Stimulated activated CD4-positive, alpha-beta T cell treated with anti-CD3 and anti-CD28 coated beads, Interleukin-4, amount 100 ng/mL, for 48 hours (primary cell): ENCODE measurements at regions not wholly inside any gene's neighbourhood (a gene's known extent, or its start where the extent isn't known, plus 50 kb on each side); places are given as distances from the start of the nearest gene placed in this dataset.
"Not testable (repeated sequence)": the region's sequence is repeated elsewhere in the genome, so short reads cannot be mapped to it uniquely, and the experiment has no call there.

Experiments
- DNase-seq, 2 donors: peaks; one replicate each; pipeline ENCODE4 v3.0.0-alpha.2; 2020; ENCODE audit warnings: low read depth in 2 of 2

DNA sequence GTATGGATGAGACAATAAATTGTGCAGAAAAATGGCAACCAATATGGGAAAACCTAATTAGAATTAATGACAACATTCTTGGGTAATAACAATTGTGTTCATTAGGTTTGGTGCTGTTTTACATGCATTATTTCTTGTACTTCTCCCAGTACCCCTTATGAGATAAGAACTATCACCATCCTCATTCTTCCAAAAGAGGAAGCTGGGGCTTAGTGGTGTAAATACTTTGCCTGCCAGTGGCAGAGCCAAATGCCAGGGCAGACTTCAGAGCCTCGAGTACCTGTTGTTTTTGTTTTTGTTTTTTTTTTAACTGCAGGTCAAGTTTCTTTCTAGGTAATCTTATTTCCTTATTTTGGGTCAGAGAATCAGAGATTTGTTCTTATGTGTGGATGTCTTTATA, 206.4 kb downstream of the RHOU start:
- no peak for DNase-seq

DNA sequence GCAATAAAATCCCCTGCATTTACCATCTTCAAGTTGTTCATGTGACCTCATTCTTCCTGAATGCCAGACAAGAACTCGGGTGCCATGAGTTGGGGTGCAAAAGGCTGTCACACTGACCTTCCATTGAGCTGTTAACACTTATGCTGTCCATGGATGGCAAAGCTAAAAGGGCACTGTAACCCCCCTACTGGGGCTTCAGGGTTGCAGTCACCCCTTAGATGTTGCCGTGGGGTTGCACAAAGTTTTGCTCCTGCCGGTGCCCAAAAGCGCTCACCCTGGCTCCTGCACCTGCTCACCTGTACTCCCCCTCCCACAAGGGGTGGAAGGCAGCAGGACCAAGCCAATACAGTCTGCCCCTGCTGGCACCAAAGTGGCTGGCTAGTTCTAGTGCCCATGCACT, 208.2 kb downstream of the RHOU start:
- no peak for DNase-seq

DNA sequence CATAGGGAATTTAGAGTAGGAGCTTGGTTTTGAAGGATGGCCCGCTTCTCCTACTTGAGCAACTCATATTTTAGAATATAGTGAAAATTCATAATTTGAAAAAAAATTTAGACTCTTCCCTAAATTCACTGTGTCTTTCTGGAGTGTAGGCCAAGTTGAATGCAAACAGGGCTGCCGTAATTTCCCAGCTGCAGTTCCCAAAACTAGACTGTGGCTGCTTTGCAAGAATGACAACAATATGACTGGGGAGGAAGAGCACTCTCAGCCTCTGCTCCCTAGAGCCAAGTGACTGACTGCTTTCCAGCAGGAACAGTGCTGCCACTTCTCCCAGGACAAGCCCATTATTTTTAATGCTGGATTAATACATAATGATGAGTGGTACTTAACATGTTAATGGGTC, 209.0 kb downstream of the RHOU start:
- no peak for DNase-seq

DNA sequence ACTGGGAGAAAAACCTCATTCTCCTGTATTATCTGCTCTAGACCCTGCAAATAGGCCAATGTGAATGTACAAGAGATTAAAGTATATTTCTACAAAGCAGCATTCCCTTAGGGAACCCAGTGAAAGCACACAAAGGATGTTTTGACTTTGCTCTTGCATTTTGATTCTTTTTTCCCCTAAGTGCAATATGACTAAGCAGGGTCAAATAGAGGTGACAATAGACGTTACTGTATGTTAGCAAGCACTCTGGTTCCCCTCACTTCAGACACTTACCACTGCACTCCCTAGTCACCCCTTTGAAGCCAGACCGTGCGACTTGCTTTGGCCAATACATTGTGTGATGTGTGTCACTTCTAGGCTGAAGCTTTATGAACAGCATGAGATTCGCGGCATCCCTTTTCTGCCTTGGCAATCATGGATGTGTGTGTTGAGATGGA, 209.7 kb downstream of the RHOU start:
- DNase-seq = no peak

DNA sequence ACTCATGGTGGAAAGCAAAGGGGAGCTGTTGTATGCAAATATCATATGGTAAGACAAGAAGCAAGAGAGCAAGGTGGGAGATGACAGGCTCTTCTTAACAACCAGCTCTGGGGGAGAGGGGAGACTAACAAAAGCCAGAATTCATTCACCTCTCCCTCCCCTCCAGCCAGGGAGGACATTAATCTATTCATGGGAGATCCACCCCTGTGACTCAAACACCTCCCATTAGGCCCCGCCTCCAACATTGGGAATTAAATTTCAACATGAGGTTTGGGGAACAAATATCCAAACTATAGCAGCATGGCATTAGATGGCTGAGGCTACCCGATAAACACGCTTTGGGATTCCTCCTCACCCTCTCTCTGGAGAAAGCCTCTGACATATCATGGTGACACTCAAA, 210.6 kb downstream of the RHOU start:
- no peak for DNase-seq

DNA sequence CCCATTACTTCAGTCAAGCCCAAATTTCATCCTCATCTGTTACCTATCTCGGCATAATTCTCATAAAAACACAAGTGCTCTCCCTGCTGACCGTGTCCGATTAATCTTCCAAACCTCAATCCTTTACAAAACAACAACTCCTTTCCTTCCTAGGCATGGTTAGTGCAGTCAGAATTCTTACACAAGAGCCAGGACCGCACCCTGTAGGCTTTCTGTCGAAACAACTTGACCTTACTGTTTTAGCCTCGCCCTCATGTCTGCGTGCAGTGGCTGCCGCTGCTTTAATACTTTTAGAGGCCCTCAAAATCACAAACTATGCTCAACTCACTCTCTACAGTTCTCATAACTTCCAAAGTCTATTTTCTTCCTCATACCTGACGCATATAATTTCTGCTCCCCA, 214.3 kb downstream of the RHOU start:
- not testable (repeated sequence) for DNase-seq

DNA sequence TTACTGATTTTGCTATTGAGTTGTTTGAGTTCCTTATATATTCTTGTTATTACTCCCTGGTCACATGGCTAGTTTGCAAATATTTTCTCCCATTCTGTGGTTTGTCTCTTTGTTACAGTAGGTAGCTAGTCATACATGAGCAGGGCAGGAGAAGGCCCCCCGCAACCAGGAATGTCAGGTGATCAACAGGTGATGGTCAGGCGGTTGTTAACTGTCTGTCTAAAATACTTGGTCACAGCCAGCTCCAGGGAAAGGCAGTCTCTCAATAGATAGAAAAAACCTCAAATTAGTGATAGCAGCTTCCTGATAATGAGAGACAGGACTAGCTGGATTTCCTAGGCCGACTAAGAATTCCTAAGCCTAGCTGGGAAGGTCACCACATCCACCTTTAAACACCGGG, 217.9 kb downstream of the RHOU start:
- DNase-seq = no peak

DNA sequence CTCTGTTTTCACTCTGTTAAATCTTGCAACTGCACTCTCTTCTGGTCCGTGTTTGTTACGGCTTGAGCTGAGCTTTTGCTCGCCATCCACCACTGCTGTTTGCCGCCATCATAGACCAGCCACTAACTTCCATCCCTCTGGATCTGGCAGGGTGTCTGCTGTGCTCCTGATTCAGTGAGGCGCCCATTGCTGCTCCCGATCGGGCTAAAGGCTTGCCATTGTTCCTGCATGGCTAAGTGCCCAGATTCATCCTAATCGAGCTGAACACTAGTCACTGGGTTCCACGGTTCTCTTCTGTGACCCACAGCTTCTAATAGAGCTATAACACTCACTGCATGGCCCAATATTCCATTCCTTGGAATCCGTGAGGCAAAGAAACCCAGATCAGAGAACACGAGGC, 218.5 kb downstream of the RHOU start:
- not testable (repeated sequence) for DNase-seq

DNA sequence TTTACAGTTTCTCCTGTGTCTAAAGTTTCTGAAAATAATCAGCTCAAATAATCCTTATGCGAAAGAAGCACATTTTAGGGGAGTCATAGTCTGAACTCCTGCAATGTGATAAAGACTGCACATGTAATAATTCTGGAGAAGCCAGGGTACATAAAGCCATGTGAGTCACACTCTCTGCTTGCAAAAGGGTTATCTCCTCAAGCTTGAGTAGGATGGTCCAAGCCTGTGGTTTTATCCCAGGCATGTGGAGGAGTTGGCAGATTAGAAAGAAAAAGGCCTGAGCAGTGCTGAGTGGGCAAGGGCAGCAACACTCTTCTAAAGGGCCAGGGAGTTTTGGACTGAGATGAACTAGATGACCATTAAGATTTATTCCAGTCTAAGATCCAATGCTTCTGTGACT, 220.4 kb downstream of the RHOU start:
- no peak for DNase-seq

DNA sequence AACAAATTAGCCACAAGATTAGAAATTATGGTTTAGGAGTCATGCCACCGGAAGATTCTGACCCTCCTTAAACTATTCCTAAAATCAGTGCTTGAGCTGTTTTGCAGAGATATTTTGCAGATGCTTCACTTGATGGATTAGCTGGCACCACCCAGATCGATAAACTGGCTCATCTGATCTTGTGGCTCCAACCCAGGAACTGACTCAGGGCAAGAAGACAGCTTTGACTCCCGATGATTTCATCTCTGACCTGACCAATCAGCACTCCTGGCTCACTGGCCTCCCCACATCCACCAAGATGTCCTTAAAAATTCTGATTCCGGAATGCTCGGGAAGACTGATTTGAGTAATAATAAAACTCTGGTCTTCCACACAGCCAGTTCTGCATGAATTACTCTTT, 221.6 kb downstream of the RHOU start:
- no peak for DNase-seq

DNA sequence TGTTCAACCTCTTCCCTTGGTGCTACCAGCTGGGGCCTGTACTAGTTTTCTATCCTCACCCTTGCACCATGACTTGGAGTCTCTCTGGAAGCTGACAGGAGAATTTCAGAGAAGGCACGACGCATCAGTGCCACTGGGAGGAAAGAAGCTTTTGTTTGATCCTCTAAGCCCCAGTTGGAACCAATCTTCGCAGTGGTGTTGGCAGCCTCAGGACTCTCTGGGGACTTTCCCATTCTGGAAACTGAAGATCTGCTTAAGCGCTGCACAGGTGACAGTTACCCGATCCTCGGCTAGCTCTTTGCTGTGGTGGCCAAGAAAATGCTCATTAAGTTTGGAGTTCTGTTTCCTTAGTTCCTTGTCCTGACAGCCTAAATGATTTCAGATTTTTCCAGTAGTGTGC, 222.3 kb downstream of the RHOU start:
- no peak for DNase-seq

DNA sequence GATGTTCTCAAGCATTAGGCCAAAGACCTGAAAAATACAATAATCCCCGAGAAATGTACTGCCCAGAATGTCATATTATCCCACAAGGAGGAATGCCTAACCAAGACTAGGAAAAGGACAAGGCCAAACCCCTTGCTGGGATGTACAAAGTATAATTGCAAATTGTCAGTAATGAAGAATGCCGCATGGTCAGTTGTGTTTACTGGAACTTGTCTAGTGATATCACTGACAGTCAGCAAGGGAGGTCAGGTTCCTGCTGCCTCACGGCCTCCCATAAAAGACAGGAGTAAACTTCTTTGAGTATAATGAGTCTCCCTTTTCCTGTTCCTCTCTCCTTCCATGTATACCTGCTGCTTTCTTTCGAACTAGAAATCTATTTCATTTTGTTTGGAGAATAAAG, 222.8 kb downstream of the RHOU start:
- DNase-seq = no peak

DNA sequence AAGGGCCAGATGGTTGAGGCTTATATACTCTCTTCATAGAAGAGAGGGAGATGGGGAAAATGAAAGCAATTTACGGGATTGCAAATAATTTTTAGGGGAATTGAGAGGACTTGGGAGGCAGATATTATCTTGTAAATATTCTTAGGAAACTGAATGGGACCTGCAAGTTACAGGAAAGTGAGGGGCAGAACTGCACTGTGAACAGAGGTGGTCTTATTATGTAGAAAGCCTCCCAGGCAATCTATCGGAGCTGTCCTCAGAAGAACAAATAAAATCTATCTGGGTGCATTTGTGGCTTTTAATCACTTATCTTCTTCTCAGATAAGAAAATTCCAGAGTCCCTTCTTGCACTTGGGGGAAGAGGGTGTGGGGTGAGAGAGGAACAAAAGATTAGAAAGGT, 223.5 kb downstream of the RHOU start:
- DNase-seq = no peak

DNA sequence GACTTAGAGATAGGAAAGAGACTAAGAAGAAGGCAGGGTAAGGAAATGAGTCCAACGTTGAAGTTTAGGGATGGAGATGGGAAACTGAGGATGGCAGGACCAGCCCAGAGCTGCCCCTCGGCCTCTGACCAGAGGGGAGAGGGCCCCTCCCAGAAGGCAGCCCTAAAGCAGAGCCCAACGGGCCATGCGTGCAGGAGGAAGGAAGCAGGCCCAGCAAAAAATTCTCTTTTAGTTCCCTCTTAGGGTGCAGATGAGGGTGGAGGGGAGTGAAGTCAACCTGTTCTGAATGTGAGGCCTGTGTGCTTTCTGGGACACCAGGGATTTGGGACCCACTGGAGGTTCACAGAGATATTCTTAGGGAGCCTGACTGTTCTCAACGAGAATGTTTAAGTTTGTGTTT, 225.4 kb downstream of the RHOU start:
- DNase-seq = no peak

DNA sequence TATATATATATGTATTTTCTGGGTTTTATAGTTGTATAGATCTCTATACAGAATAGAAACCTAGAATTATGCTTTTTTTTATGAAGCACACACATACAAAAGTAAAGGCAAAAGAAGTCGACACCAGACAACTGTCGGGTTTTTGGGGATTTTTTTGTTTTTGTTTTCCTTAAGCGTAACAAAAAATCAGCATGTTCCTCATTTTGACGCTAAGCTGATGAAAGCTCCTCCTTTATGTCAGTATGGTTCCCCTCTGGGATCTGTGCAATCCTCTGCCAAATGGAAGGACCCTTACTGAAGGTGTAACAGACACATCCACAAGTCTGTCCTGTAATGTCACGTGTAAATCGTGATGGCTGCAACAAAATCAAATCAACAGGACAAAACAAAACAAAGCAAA, 226.2 kb downstream of the RHOU start:
- no peak for DNase-seq

DNA sequence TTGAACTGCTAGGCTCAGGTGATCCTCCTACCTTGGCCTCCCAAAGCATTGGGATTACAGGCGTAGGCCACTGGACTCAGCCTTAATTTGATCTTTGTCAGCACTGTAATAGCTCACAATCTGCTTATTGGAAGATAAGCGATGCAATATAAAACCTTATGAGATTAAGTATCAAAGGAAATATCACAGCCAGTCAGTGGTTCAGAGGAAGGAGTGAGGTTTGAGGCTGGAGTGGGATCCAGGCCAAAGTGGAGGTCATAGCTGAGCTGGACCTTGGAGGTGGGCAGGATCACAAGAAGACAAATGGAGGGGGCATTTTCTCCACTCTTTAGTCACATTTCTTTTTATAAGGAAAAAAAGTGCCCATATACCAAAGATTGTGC, 228.5 kb downstream of the RHOU start:
- no peak for DNase-seq

DNA sequence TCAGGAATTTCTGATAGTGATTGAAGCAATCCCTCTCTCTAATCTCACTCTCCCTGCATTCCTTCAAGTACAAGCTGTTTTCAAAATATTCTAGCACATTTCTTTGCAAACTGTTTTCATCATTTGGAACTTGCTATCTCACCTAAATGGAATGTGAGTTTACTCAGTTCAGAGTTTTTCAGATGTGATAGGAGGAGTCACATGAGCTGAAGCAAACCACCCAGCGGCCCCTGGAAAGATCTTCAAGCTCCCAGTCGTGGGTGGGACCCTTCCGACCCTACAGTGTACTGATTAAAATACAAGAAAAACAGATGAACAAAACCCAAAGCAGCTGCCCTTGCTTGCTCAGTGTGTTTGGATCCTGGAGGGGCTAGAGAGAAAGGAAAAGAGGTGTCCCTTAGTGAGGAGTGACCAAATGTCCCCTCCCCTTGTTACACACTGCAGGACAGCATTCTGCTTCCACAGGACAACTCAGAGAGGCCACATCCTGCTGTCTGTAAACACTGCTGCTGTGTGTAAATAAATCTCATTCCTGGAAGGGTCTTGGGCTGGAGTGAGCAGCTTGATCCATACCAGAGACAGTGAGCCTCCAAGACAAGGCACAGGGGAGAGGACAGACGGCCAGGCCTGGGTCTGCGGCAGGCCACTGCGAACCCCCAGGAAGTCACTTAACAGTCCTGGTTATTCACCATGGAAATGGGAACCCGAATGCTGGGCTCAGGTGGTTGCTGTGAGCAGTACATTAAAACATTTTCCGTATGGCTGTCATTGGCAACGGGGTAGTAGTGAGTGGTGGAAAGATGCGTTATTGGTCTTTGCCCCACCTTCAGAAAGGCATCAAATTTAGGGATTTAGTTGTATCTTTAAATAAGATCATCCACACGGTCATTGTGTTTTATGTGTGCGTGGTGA, 229.2 kb downstream of the RHOU start:
- no peak for DNase-seq

DNA sequence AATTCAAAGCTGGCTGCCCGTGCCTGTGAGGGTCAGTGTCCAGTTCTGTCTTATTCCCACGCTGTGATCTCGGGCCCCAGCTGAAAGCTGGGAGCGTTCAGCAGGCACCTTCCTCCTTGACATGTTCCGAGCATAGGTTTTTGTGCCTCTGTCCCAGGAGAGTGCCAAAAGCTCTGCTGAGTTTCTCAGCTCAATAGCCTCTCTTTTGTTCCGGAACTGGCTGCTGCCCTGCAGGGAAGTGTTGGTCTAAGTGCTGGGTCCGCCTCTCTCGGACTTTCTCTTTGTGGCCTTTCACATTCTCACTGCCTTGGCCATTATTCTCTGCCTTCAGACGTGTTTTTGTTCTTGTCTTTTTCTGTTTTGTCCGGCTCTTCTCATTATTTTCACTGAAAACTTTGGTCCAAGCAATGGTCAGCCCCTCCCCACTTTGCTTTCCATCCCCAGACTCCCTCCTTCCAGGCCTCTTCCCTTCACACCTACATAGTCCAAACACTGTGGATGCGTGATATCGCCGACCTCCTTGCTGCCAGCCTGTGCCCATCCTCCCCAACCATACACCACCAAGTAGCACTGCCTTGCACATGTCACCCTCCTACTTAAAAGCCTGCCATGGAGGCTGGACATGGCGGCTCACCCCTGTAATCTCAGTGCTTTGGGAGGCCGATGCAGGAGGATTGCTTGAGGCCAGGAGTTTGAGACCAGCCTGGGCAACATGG, 233.8 kb downstream of the RHOU start:
- no peak for DNase-seq

DNA sequence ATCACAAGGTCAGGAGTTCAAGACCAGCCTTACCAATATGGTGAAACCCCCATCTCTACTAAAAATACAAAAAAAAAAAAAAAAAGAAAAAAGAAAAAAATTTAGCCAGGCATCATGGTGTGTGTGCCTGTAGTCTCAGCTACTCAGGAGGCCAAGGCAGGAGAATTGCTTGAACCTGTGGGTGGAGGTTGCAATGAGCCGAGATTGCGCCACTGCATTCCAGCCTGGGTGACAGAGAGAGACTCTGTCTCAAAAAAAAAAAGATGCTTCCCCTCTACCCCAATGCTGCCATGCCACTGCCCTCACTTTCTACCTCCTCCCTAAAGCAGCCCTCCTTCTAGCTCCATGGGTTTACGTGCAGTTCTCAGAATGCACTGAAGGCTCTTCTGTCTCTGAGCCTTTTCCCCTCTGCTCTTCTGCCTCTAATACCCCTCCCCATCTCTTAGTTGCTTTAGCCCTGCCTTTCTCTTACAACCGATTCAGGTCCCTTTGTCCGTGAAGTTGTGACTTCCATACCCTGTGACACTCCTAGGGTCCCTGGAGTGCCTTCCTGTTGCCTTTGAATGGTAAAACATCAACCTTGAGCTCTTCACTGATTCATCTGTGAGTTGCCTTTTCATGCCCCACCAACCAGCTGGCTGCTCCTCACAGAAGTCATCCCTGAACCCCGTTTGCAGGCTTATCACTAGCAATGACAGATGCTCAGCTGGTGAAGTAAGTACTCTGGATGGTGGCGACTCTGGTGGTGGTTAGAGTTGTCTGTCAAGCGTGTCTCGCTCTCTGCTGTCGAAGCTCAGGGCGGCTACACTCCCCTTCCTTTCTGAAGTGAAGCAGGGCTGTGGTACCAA, 234.9 kb downstream of the RHOU start:
- DNase-seq = no peak

DNA sequence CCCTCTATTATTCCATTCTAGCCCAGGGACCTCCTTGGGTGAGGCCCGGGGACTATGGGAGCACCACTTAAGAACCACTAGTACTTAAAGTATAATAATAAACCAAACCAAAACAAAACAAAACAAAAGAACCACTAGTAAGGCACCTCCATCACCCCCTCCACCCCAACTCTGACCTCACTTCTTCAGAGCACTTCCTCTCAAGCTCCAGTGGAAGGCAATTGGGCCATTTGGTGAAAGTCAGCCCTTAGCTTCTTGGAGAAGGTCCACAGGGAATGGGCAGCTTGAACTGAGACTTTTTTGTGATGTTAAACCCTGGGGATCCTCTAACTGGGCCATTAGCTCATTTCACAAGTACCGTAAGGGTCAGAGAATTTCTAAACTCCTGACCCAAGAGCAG, 237.3 kb downstream of the RHOU start:
- DNase-seq = no peak

DNA sequence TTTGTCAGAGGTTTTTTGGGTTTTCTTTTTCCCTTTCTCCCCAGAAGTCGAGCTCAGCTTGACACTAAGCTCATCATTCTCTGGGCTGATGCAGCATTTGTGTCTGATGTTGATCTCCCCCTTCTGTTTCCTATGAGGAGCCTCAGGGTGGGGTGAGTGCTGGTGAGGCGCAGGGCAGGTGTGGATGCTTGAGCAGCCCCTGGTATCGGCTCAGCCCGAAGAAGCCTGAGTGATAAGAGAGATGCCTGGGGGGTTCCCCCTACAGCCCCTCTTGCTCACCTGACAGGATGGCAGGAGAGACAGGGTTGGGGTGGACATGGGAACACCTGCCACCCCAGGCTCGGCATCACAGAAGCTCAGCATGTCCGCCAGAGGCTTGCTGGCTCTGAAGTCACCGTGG, 239.0 kb downstream of the RHOU start:
- no peak for DNase-seq

DNA sequence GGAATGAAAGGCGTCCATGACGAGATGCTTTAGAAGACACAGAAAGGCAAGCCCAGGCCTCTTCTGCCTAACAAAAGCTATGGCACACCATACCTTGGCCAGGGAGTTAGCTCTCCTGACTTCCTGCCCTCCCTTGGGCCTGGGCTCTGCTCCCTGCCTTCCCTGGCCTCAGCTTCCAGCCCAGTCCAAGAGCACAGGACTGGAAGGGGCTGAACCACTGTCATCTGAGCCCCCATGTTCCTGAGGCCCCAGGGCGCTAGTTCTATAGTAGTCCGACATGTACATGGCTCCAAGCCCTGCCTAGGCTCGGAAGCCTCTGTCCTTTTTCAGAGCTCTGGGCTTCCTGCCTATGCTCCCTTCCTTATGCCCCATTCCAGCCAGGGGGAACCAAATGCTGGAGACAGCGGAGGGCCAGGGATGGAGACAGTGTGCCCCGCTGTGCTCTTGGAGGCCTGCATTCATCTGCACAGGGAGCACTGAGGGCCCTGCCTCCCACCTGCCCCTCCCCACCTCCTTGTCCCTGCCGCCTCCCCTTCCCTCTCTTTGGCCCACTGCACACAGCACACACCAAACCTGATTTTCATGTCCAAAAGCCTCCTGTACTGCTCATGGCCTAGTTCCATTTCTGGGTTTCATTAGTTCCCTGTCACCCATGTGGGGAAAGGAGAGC, 240.1 kb downstream of the RHOU start:
- DNase-seq = no peak
